ENCODE measurements at regions not wholly inside any gene's neighbourhood (a gene's known extent, or its start where the extent isn't known, plus 50 kb on each side); places are given as distances from the start of the nearest gene placed in this dataset.

DNA sequence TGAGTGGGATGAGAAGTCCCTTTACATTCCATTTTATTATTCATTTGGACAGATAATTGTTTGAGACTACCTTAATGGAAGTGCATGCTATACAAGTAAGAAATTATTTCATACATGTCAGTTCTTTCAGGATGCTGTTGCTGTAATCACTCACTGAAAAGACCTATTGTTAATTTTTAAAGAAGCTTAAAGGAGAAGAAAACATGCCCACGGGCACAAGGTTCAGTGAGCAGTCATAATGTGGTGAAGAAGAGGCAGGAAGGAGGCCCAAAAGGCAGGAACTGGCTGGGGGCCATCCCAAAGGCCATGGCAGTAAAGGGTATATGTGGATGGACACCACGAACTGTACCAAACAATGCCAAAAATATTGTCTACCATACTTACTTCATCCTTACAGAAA is 206.0 kb downstream of the LYPLAL1 start:
- ChIA-PET POLR2A (no interaction called here), RAD21 (ENCODE audit: low non-redundant PET in 1 of 2, low total read pairs in 2 of 2, uncharacterized antibody in 2 of 2, unreplicated experiment in 2 of 2) (no interaction called here), CTCF (no interaction called here)
- no peaks in the 10 kb centered on the region for H4K20me1 ChIP-seq (ENCODE audit: insufficient read depth)
- no peaks in the 10 kb centered on the region for H3K4me1 ChIP-seq (ENCODE audit: control insufficient read depth in 1 of 2, insufficient read depth in 2 of 2, low read length in 2 of 2)
- intact Hi-C loops (cut with micrococcal nuclease) = no loop called here
- no TSS peak for BruUV-seq (replicated peaks)
- H2AFZ ChIP-seq (ENCODE audit: low read depth, low read length, poor library complexity, severe bottlenecking) = no peak overlapping the region
- no peak for DNase-seq (ENCODE audit: low read depth, low spot score)
- no peaks in the 10 kb centered on the region for H3K79me2 ChIP-seq (ENCODE audit: insufficient read depth, low read length)
- no peaks in the 10 kb centered on the region for H3K27me3 ChIP-seq (ENCODE audit: insufficient read depth, low read length)
- H3K27ac ChIP-seq (ENCODE audit: low read depth, low read length) = no peak overlapping the region
- TF ChIP-seq, protein P1, sequence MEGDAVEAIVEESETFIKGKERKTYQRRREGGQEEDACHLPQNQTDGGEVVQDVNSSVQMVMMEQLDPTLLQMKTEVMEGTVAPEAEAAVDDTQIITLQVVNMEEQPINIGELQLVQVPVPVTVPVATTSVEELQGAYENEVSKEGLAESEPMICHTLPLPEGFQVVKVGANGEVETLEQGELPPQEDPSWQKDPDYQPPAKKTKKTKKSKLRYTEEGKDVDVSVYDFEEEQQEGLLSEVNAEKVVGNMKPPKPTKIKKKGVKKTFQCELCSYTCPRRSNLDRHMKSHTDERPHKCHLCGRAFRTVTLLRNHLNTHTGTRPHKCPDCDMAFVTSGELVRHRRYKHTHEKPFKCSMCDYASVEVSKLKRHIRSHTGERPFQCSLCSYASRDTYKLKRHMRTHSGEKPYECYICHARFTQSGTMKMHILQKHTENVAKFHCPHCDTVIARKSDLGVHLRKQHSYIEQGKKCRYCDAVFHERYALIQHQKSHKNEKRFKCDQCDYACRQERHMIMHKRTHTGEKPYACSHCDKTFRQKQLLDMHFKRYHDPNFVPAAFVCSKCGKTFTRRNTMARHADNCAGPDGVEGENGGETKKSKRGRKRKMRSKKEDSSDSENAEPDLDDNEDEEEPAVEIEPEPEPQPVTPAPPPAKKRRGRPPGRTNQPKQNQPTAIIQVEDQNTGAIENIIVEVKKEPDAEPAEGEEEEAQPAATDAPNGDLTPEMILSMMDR (IDR thresholded peaks at IDR 0.05 in 2 of 3, conservative IDR thresholded peaks at IDR 0.05 in 1 of 3; ENCODE audit: borderline replicate concordance in 1 of 3, insufficient read depth in 1 of 3, low read depth in 2 of 3, low read length in 2 of 3) = no peak
- no peak for TF ChIP-seq TCF7L2 (IDR thresholded peaks at IDR 0.05; ENCODE audit: borderline replicate concordance, extremely low read depth, insufficient read depth, insufficient read length)
- no peak for TF ChIP-seq RAD21 (IDR thresholded peaks at IDR 0.05; ENCODE audit: low read depth)
- TF ChIP-seq CBX3 (IDR thresholded peaks at IDR 0.05; ENCODE audit: low read depth) = no peak
- no peak for TF ChIP-seq SP1 (IDR thresholded peaks at IDR 0.05; ENCODE audit: low read depth)
- no peak for TF ChIP-seq ZNF274 (IDR thresholded peaks at IDR 0.05; ENCODE audit: low read depth, low read length)
- no peak for TF ChIP-seq POLR2A (IDR thresholded peaks at IDR 0.05; ENCODE audit: borderline replicate concordance, extremely low read depth, insufficient read depth, insufficient read length)
- TF ChIP-seq SIN3A (IDR thresholded peaks at IDR 0.05; ENCODE audit: low read depth) = no peak
- no peak for TF ChIP-seq SRF (IDR thresholded peaks at IDR 0.05; ENCODE audit: low read depth)
- TF ChIP-seq, protein P2, sequence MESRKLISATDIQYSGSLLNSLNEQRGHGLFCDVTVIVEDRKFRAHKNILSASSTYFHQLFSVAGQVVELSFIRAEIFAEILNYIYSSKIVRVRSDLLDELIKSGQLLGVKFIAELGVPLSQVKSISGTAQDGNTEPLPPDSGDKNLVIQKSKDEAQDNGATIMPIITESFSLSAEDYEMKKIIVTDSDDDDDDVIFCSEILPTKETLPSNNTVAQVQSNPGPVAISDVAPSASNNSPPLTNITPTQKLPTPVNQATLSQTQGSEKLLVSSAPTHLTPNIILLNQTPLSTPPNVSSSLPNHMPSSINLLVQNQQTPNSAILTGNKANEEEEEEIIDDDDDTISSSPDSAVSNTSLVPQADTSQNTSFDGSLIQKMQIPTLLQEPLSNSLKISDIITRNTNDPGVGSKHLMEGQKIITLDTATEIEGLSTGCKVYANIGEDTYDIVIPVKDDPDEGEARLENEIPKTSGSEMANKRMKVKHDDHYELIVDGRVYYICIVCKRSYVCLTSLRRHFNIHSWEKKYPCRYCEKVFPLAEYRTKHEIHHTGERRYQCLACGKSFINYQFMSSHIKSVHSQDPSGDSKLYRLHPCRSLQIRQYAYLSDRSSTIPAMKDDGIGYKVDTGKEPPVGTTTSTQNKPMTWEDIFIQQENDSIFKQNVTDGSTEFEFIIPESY (IDR thresholded peaks at IDR 0.05; ENCODE audit: extremely low read depth, insufficient replicate concordance, low read length) = no peak
- no peak for TF ChIP-seq JUND (IDR thresholded peaks at IDR 0.05)
- TF ChIP-seq, protein P3, sequence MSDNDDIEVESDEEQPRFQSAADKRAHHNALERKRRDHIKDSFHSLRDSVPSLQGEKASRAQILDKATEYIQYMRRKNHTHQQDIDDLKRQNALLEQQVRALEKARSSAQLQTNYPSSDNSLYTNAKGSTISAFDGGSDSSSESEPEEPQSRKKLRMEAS (IDR thresholded peaks at IDR 0.05) = no peak
- TF ChIP-seq POLR2AphosphoS5 (IDR thresholded peaks at IDR 0.05; ENCODE audit: low read depth, low read length) = no peak
- TF ChIP-seq EGR1 (IDR thresholded peaks at IDR 0.05; ENCODE audit: low read depth) = no peak
- no peak for TF ChIP-seq CEBPB (IDR thresholded peaks at IDR 0.05; ENCODE audit: low read depth)
- TF ChIP-seq EZH2phosphoT487 (IDR thresholded peaks at IDR 0.05; ENCODE audit: borderline replicate concordance) = no peak
- H3K9ac ChIP-seq (ENCODE audit: low read length) = no peak overlapping the region
- H3K4me3 ChIP-seq (replicated peaks in 1 of 2; ENCODE audit: low read depth in 1 of 2, low read length in 2 of 2) = no peak overlapping the region
- ATAC-seq = no peak
- H3K9me2 ChIP-seq (ENCODE audit: insufficient read depth) = no peaks in the 10 kb centered on the region
- H3K4me2 ChIP-seq (ENCODE audit: low read length) = no peak overlapping the region
- no peaks in the 10 kb centered on the region for H3K36me3 ChIP-seq (ENCODE audit: control insufficient read depth in 1 of 2, insufficient read depth in 2 of 2, low read length in 2 of 2)
- no peaks in the 10 kb centered on the region for H3K9me3 ChIP-seq (ENCODE audit: control insufficient read depth in 1 of 2, insufficient read depth in 1 of 2, low read depth in 1 of 2, low read length in 2 of 2)

Data from HCT116 (cell line).